ENCODE measurements at regions not wholly inside any gene's neighbourhood (a gene's known extent, or its start where the extent isn't known, plus 50 kb on each side); places are given as distances from the start of the nearest gene placed in this dataset.

DNA sequence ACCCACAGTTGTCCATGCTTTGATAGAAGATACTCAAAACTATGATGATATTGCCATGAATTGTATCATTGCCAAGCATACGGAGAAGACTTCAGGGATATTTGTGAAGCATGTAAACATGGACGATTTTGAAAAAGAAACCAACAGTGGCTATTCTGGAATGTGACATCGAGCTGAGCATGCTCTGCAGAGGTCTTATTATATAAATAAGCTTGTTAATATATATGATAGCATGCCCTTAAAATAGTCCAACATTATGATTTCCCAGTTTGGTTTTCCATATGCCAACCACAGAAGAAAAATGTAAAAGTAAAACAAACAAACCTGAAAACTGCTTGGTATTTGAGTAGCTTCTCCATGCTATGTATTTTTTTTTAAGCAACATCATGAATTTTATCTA is 159.1 kb downstream of the LNPK start:
- no peak overlapping the region for H3K4me2 ChIP-seq (ENCODE audit: insufficient read depth in 1 of 2, low read depth in 2 of 2, low read length in 2 of 2)
- CTCF ChIA-PET (ENCODE audit: partially characterized antibody): interaction anchor here (0.7 kb wide), 1 partner anchor 77 kb away, joined by 3 read pairs; no protein-coding TSS in a partner anchor

More for the DNA sequence above, 159.1 kb downstream of the LNPK start:
- Histone ChIP-seq H4K91ac (replicated peaks; ENCODE audit: insufficient read length, low read length) (no peak overlapping the region), H4K5ac (ENCODE audit: insufficient read length, low read depth, low read length) (no peak overlapping the region), H3K23me2 (ENCODE audit: low read depth, low read length) (no peaks in the 10 kb centered on the region), H3K27me3 (replicated peaks in 1 of 4; ENCODE audit: control insufficient read depth in 3 of 4, extremely low read depth in 1 of 4, insufficient read depth in 3 of 4, low read length in 3 of 4) (no peaks in the 10 kb centered on the region), H3K79me2 (ENCODE audit: control insufficient read depth in 1 of 2, insufficient read depth in 2 of 2, low read length in 2 of 2) (no peaks in the 10 kb centered on the region), H2BK5ac (ENCODE audit: low read depth, low read length) (no peak overlapping the region), H3K4ac (replicated peaks; ENCODE audit: insufficient read length, low read depth, low read length) (no peak overlapping the region), H3K23ac (ENCODE audit: insufficient read length) (no peak overlapping the region), H3K9ac (replicated peaks in 1 of 4; ENCODE audit: extremely low read depth in 1 of 4, low read depth in 3 of 4, low read length in 3 of 4) (no peak overlapping the region), H3K56ac (replicated peaks; ENCODE audit: insufficient read length, low read depth, low read length) (no peak overlapping the region), H4K20me1 (replicated peaks in 1 of 2; ENCODE audit: control insufficient read depth in 1 of 2, insufficient read depth in 2 of 2, low read length in 2 of 2) (no peaks in the 10 kb centered on the region), H4K8ac (ENCODE audit: extremely low read depth, insufficient read depth, low read length) (no peak overlapping the region), H3K4me3 (ENCODE audit: extremely low read depth in 1 of 4, insufficient read depth in 2 of 4, low read depth in 3 of 4, low read length in 4 of 4) (no peak overlapping the region), H3K36me3 (ENCODE audit: control insufficient read depth in 2 of 4, insufficient read depth in 4 of 4, low read length in 3 of 4) (no peaks in the 10 kb centered on the region; a peak in 1 of 8 replicates), H2AK5ac (ENCODE audit: low read depth, low read length) (no peak overlapping the region), H3K27ac (ENCODE audit: low read depth, low read length) (no peak overlapping the region), H2BK15ac (ENCODE audit: low read length) (no peak overlapping the region), H3K79me1 (ENCODE audit: low read depth, low read length) (no peaks in the 10 kb centered on the region), H2BK120ac (replicated peaks; ENCODE audit: low read depth, low read length) (no peak overlapping the region), H2BK20ac (ENCODE audit: low read length) (no peak overlapping the region), H2AFZ (ENCODE audit: low read length) (no peak overlapping the region), H2BK12ac (ENCODE audit: low read depth, low read length) (no peak overlapping the region), H3K14ac (ENCODE audit: insufficient read length) (no peak overlapping the region), H3K18ac (ENCODE audit: extremely low read depth, low read length) (no peak overlapping the region), H3K4me1 (replicated peaks in 1 of 4; ENCODE audit: control insufficient read depth in 3 of 4, insufficient read depth in 4 of 4, low read length in 3 of 4) (peaks cover 0 to 7% (median 1%) of the 10 kb centered on the region in 4 experiments; a peak in 1 of 7 replicates), H3K9me3 (ENCODE audit: insufficient read depth in 2 of 2, low read depth in 1 of 2, low read length in 1 of 2) (no peaks in the 10 kb centered on the region)
- TF ChIP-seq RNF2 (IDR thresholded peaks at IDR 0.05; ENCODE audit: borderline replicate concordance, low read depth, low read length, missing control alignments, poor library complexity, severe bottlenecking): no peak
- no peak for TF ChIP-seq EP300 (IDR thresholded peaks at IDR 0.05; ENCODE audit: borderline replicate concordance in 1 of 2, low read depth in 2 of 2, low read length in 2 of 2)
- TF ChIP-seq TEAD4 (IDR thresholded peaks at IDR 0.05; ENCODE audit: low read depth, low read length): no peak
- TF ChIP-seq BCL11A (IDR thresholded peaks at IDR 0.05; ENCODE audit: low read depth in 2 of 2, low read length in 2 of 2): no peak
- no peak for TF ChIP-seq SRF (IDR thresholded peaks at IDR 0.05; ENCODE audit: low read depth, low read length)
- TF ChIP-seq EZH2 (IDR thresholded peaks at IDR 0.05; ENCODE audit: low read depth, low read length, severe bottlenecking): no peak
- no peak for TF ChIP-seq TAF1 (IDR thresholded peaks at IDR 0.05; ENCODE audit: low read depth, low read length)
- TF ChIP-seq GTF2F1 (IDR thresholded peaks at IDR 0.05; ENCODE audit: borderline replicate concordance, low read depth, low read length): no peak
- no peak for TF ChIP-seq POLR2A (IDR thresholded peaks at IDR 0.05; ENCODE audit: control extremely low read depth in 1 of 2, low read depth in 2 of 2, low read length in 2 of 2)
- no peak for TF ChIP-seq NANOG (IDR thresholded peaks at IDR 0.05; ENCODE audit: insufficient read depth, low read depth, low read length, poor library complexity, severe bottlenecking)
- no peak for TF ChIP-seq ATF3 (IDR thresholded peaks at IDR 0.05; ENCODE audit: insufficient read depth, low read depth, low read length)
- TF ChIP-seq BACH1 (IDR thresholded peaks at IDR 0.05; ENCODE audit: low read length): no peak
- DNase-seq (ENCODE audit: low read depth in 1 of 2, low spot score in 2 of 2) (no peak), FAIRE-seq (no peak)
- POLR2A ChIA-PET (ENCODE audit: partially characterized antibody): interaction anchor here (1.1 kb wide), 1 partner anchor 42 kb away, joined by 3 read pairs; no protein-coding TSS in a partner anchor
- 57% methylated on average over 3 of the region's 3 CpGs; no CpG with 5 or more reads in 1 of the 2 experiments for WGBS, 2 experiments (ENCODE audit: extremely low coverage in 1 of 2, insufficient coverage in 1 of 2, insufficient read length in 1 of 2, insufficient replicate concordance in 2 of 2, low coverage in 1 of 2, low lambda C conversion rate in 2 of 2, missing lambda C conversion rate in 1 of 2)

All from H1 (cell line).